Cardiac muscle cell (in vitro differentiated cells and primary cell): ENCODE measurements at regions not wholly inside any gene's neighbourhood (a gene's known extent, or its start where the extent isn't known, plus 50 kb on each side); places are given as distances from the start of the nearest gene placed in this dataset.

ENCODE experiments used
- DNase-seq, 2 donors: peaks; one replicate each; pipeline versions ENCODE4 v3.0.0 to v3.0.0-alpha.2; 2010 to 2017; ENCODE audit warnings: low read depth in 1 of 2, low spot score in 1 of 2
- H3K27ac ChIP-seq: fragments of 200-600 bp; sonication (generic); 2 replicates; pipeline ENCODE4 v1.5.1; 2016
- H3K27me3 ChIP-seq: fragments of 200-600 bp; sonication (generic); 2 replicates; pipeline ENCODE4 v1.6.0; 2016; ENCODE audit warnings: control low read depth
- H3K36me3 ChIP-seq: fragments of 200-600 bp; sonication (generic); 2 replicates; pipeline ENCODE4 v1.5.1; 2016; ENCODE audit warnings: control low read depth
- H3K4me1 ChIP-seq: fragments of 200-600 bp; sonication (generic); 2 replicates; pipeline ENCODE4 v1.8.1; 2017; ENCODE audit warnings: low read depth, mild to moderate bottlenecking, mixed run types
- H3K4me3 ChIP-seq: fragments of 200-600 bp; sonication (generic); 2 replicates; pipeline ENCODE4 v1.5.1; 2016; ENCODE audit warnings: mild to moderate bottlenecking
- H3K9me3 ChIP-seq: fragments of 200-600 bp; sonication (generic); 2 replicates; pipeline ENCODE4 v1.5.1; 2017; ENCODE audit warnings: low read depth, mild to moderate bottlenecking, control low read depth
- TF ChIP-seq, protein P1 (sequence below): IDR thresholded peaks from 2 replicates; pipeline ENCODE4 v1.5.1; 2012; ENCODE audit warnings: low read depth, mild to moderate bottlenecking, low read length

DNA sequence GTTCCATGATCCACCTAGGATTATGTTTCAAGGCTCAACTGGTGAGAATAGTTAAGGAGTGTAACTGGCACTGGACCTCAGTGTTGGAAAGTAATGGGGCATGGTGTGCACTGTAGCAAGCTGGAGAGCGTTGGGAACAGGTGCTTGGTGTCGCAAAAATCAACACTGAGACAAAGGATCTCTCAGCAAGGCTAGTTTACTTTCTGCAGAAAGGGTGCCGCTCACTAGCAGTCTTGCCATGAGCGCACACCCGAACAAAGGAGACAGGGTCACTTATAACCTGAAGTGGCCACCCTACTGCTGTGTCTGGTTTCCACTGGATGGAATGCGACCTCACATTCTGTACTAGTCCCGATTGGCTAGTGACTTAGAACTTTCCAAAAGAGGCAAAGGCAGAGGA lies 133.2 kb downstream of the TMEM17 start:
- no peak overlapping the region for H3K4me3 ChIP-seq
- no peak for DNase-seq
- H3K36me3 ChIP-seq = no peaks in the 10 kb centered on the region
- no peak overlapping the region for H3K27ac ChIP-seq
- no peaks in the 10 kb centered on the region for H3K4me1 ChIP-seq
- no peaks in the 10 kb centered on the region for H3K9me3 ChIP-seq
- TF ChIP-seq, protein P1, sequence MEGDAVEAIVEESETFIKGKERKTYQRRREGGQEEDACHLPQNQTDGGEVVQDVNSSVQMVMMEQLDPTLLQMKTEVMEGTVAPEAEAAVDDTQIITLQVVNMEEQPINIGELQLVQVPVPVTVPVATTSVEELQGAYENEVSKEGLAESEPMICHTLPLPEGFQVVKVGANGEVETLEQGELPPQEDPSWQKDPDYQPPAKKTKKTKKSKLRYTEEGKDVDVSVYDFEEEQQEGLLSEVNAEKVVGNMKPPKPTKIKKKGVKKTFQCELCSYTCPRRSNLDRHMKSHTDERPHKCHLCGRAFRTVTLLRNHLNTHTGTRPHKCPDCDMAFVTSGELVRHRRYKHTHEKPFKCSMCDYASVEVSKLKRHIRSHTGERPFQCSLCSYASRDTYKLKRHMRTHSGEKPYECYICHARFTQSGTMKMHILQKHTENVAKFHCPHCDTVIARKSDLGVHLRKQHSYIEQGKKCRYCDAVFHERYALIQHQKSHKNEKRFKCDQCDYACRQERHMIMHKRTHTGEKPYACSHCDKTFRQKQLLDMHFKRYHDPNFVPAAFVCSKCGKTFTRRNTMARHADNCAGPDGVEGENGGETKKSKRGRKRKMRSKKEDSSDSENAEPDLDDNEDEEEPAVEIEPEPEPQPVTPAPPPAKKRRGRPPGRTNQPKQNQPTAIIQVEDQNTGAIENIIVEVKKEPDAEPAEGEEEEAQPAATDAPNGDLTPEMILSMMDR = no peak
- H3K27me3 ChIP-seq = no peaks in the 10 kb centered on the region

DNA sequence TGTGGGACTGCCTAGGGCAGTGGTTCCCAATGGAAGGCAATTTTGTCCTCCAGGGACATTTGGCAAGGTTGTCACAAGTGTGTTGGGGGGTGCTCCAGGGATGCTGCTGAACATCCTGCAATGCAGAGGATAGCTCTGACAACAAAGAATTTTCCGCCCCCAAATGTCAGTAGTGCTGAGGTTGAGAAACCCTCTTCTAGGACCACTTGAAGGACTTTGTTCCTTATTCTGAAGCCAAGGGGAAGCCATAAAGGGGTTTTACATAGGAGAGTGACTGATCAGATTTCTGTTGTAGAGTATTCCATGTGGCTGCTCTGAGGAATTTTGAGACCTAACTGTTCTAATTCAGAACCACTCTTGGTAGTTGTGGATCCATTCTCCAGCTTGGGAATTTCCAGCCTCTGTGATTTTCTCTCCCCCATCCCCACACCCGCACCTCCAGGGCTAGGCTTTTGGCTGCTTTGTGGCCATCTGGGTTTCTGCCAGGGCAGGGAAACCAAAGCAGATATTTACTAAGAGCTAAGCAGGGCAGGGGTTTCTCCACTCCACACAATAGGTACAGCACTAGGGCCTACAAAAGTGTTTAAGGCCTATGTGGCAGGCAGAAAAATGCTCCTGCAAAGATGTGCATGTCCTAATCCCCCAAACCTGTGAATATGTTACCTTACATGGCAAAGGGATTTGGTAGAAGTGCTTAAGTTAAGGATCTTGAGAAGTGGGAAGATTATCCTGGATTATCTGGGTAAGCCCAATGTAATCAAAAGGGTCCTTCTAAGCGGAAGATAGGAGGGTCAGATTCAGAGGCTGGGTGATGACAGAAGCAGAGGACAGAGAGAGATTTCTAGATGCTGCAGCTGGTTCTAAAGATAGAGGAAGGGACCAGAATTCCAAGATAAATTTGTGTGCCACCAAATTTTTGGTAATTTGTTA lies 135.4 kb downstream of the TMEM17 start:
- TF ChIP-seq, protein P1 = no peak
- Histone ChIP-seq H3K9me3 (no peaks in the 10 kb centered on the region), H3K36me3 (no peaks in the 10 kb centered on the region), H3K4me1 (no peaks in the 10 kb centered on the region), H3K4me3 (no peak overlapping the region), H3K27ac (no peak overlapping the region), H3K27me3 (no peaks in the 10 kb centered on the region)
- DNase-seq = no peak

DNA sequence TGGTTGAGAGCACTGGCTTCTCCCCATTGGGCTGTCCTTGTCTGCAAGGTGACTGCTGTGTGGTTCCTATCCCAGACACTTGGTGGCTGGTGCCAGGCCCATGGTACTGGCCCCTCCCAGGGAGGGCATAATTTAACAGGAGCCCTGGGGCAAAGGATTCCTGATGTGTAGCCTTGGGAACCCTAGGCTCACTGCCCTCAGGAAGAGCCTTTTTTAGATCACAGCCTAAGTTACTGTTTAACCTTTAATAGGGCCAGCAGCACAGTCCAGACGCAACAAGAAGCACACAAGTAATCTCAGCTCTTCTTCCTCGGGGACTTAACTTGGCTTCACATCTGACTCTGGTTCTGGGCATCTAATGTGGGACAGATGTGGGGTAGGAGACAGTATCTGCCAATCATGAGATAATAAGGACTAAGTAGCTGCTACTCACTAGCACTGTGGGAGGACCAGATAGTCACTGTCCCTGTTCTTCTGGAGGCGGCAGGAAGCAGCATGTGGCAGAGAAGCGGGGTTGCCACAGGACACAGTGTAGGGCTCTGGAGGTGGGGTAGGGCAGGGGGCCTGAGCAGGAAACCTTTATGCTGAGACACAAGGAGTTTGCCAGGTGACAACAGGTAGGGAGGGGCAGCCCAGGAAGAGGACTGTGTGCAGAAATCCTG lies 136.3 kb downstream of the TMEM17 start:
- H3K4me3 ChIP-seq = no peak overlapping the region
- H3K36me3 ChIP-seq = no peaks in the 10 kb centered on the region
- H3K27ac ChIP-seq = no peak overlapping the region
- no peaks in the 10 kb centered on the region for H3K9me3 ChIP-seq
- TF ChIP-seq, protein P1 = no peak
- no peaks in the 10 kb centered on the region for H3K4me1 ChIP-seq
- no peaks in the 10 kb centered on the region for H3K27me3 ChIP-seq
- DNase-seq = no peak

DNA sequence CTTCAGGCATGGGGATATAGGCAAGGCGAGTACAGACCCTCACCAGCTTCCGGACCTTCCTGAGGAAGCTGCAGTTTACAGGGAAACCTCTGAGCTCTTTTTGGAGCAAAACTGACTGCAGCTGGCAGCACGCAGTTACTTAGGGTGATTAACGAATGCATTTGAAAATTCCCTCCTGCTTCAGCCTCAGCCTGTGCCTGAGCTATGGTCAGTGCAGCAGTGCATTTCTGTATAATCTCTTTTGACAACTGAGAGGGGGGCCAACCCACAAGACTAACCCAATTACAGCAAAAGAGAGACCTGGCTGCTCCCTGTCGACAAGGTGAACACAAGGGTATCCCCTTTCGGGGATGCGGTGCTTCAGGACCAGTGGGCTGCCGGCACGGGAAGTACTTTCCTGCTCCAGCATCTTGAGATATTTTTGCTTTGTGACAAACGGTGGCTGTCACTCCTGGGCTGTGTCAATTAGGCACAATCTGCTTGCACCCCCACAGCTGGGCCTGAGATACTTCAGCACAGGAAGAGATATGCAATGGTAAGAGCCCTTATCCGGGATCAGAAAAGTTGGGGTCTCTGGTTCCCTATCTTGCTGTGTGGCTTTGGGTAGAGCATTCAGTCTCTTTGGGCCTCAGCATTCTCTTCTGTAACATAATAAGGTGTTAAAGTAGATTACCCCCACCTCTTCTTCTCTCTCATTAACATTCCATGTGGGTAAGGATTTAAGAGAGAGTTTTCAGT lies 141.0 kb downstream of the TMEM17 start:
- H3K4me3 ChIP-seq = no peak overlapping the region
- H3K36me3 ChIP-seq = no peaks in the 10 kb centered on the region
- H3K27me3 ChIP-seq = no peaks in the 10 kb centered on the region
- no peaks in the 10 kb centered on the region for H3K4me1 ChIP-seq
- no peak overlapping the region for H3K27ac ChIP-seq
- TF ChIP-seq, protein P1 = no peak
- no peak for DNase-seq
- no peaks in the 10 kb centered on the region for H3K9me3 ChIP-seq

DNA sequence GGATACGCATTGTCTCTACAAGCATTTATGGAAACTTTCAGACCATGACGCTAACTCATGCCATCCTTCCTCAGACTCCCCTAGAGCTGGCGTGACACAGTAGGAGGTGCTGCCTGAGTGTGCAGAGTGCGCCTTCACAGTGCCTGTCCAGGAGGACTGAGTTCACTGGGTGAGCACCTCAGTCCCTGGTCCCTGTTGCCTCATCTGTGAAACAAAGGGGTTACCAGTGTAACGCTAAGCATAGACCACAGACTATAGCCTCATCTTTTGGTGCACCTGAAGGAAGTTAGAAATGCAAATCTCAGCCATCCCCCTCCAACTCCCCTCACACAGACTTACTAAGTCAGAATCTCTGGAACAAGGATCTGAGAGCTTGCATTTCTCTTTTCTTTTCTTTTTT lies 142.8 kb downstream of the TMEM17 start:
- TF ChIP-seq, protein P1 = no peak
- no peak overlapping the region for H3K27ac ChIP-seq
- no peak for DNase-seq
- no peak overlapping the region for H3K4me3 ChIP-seq
- no peaks in the 10 kb centered on the region for H3K27me3 ChIP-seq
- no peaks in the 10 kb centered on the region for H3K9me3 ChIP-seq
- H3K4me1 ChIP-seq = no peaks in the 10 kb centered on the region
- H3K36me3 ChIP-seq = no peaks in the 10 kb centered on the region
